ENCODE measurements at regions not wholly inside any gene's neighbourhood (a gene's known extent, or its start where the extent isn't known, plus 50 kb on each side); places are given as distances from the start of the nearest gene placed in this dataset.
"Not testable (repeated sequence)": the region's sequence is repeated elsewhere in the genome, so short reads cannot be mapped to it uniquely, and the experiment has no call there.

DNA sequence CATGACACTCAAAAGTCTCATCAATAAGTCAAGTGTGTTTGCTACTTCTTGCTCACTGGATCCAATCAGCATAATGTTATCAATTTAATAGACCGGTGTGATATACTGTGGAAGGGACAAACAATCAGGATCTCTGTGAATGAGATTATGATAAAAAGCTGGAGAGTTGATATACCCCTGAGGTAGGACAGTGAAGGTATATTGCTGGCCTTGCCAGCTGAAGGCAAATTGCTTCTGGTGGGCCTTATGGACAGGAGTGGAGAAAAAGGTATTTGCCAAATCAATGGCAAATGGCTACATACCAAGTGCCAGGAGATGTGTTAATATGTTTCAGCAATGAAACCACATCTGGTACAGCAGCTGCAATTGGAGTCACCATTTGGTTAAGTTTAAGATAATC is 134.4 kb upstream of the TENT5A start:
- TF ChIP-seq, protein P1, sequence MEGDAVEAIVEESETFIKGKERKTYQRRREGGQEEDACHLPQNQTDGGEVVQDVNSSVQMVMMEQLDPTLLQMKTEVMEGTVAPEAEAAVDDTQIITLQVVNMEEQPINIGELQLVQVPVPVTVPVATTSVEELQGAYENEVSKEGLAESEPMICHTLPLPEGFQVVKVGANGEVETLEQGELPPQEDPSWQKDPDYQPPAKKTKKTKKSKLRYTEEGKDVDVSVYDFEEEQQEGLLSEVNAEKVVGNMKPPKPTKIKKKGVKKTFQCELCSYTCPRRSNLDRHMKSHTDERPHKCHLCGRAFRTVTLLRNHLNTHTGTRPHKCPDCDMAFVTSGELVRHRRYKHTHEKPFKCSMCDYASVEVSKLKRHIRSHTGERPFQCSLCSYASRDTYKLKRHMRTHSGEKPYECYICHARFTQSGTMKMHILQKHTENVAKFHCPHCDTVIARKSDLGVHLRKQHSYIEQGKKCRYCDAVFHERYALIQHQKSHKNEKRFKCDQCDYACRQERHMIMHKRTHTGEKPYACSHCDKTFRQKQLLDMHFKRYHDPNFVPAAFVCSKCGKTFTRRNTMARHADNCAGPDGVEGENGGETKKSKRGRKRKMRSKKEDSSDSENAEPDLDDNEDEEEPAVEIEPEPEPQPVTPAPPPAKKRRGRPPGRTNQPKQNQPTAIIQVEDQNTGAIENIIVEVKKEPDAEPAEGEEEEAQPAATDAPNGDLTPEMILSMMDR (IDR thresholded peaks at IDR 0.05): not testable (repeated sequence)
- TF ChIP-seq POLR2A (IDR thresholded peaks at IDR 0.05): not testable (repeated sequence)
